ENCODE measurements at regions not wholly inside any gene's neighbourhood (a gene's known extent, or its start where the extent isn't known, plus 50 kb on each side); places are given as distances from the start of the nearest gene placed in this dataset.

DNA sequence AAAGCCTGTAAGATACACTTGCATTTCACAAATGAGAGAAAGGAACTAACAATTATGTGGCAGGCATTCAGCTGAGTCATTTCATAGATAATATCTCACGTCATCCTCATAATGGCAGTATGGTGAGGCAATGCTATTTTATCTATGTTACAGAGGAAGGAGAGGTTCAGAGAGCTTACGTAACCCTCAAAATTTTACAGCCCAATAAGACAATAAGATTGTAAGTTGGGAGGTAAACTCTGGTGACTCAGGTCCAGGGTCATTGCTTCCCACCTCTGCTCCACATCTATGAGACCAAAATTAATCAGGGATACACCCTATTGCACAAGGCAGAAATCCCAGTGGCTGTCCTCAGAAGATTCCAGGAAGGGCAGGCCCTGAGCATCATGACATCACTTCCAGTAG lies 309.7 kb downstream of the NSG2 start:
- peak; percentile 12 to 16 for DNase-seq (ENCODE audit: low read depth in 1 of 2, low spot score in 1 of 2)
- Histone ChIP-seq H3K4me3 (replicated peaks; ENCODE audit: insufficient read depth, low read length) (no peak overlapping the region), H3K27me3 (ENCODE audit: insufficient read depth, poor library complexity, severe bottlenecking) (no peaks in the 10 kb centered on the region), H3K27ac (replicated peaks) (no peak overlapping the region)
- no peak for TF ChIP-seq GABPA (IDR thresholded peaks at IDR 0.05; ENCODE audit: low read depth)
- TF ChIP-seq, protein P1, sequence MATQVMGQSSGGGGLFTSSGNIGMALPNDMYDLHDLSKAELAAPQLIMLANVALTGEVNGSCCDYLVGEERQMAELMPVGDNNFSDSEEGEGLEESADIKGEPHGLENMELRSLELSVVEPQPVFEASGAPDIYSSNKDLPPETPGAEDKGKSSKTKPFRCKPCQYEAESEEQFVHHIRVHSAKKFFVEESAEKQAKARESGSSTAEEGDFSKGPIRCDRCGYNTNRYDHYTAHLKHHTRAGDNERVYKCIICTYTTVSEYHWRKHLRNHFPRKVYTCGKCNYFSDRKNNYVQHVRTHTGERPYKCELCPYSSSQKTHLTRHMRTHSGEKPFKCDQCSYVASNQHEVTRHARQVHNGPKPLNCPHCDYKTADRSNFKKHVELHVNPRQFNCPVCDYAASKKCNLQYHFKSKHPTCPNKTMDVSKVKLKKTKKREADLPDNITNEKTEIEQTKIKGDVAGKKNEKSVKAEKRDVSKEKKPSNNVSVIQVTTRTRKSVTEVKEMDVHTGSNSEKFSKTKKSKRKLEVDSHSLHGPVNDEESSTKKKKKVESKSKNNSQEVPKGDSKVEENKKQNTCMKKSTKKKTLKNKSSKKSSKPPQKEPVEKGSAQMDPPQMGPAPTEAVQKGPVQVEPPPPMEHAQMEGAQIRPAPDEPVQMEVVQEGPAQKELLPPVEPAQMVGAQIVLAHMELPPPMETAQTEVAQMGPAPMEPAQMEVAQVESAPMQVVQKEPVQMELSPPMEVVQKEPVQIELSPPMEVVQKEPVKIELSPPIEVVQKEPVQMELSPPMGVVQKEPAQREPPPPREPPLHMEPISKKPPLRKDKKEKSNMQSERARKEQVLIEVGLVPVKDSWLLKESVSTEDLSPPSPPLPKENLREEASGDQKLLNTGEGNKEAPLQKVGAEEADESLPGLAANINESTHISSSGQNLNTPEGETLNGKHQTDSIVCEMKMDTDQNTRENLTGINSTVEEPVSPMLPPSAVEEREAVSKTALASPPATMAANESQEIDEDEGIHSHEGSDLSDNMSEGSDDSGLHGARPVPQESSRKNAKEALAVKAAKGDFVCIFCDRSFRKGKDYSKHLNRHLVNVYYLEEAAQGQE (IDR thresholded peaks at IDR 0.05; ENCODE audit: insufficient replicate concordance, low read depth), result no peak

DNA sequence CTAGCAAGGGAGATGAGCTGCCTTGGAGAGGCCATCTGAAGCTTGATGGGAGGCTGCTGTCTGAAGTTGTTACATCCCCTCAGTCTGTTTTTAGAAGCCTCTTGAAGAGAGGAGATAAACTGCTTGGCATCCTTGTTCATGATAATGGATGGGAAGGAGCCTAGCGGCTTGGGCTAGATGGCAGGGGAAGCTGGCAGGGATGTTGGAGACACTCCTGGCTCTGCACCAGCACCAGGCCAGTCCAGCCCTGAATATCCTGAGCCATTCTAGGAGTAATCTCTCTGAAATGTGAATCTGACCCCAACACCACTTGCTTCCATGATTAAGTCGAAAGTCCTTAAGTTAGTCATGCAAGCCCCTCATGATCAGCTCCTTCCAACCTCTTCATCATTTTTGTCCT lies 310.5 kb downstream of the NSG2 start:
- Histone ChIP-seq H3K27me3 (ENCODE audit: insufficient read depth, poor library complexity, severe bottlenecking) (no peaks in the 10 kb centered on the region), H3K27ac (replicated peaks) (no peak overlapping the region), H3K4me3 (replicated peaks; ENCODE audit: insufficient read depth, low read length) (no peak overlapping the region)
- TF ChIP-seq SPI1 (IDR thresholded peaks at IDR 0.05; ENCODE audit: borderline replicate concordance, low read depth), result no peak
- no peak for TF ChIP-seq GABPA (IDR thresholded peaks at IDR 0.05; ENCODE audit: low read depth)
- TF ChIP-seq POLR2AphosphoS5 (IDR thresholded peaks at IDR 0.05; ENCODE audit: low read depth), result no peak
- TF ChIP-seq, protein P1 (IDR thresholded peaks at IDR 0.05; ENCODE audit: insufficient replicate concordance, low read depth), result no peak
- TF ChIP-seq, protein P2, sequence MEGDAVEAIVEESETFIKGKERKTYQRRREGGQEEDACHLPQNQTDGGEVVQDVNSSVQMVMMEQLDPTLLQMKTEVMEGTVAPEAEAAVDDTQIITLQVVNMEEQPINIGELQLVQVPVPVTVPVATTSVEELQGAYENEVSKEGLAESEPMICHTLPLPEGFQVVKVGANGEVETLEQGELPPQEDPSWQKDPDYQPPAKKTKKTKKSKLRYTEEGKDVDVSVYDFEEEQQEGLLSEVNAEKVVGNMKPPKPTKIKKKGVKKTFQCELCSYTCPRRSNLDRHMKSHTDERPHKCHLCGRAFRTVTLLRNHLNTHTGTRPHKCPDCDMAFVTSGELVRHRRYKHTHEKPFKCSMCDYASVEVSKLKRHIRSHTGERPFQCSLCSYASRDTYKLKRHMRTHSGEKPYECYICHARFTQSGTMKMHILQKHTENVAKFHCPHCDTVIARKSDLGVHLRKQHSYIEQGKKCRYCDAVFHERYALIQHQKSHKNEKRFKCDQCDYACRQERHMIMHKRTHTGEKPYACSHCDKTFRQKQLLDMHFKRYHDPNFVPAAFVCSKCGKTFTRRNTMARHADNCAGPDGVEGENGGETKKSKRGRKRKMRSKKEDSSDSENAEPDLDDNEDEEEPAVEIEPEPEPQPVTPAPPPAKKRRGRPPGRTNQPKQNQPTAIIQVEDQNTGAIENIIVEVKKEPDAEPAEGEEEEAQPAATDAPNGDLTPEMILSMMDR (IDR thresholded peaks at IDR 0.05; ENCODE audit: insufficient read depth, low read length), result no peak
- no peak for DNase-seq (ENCODE audit: low read depth in 1 of 2, low spot score in 1 of 2)

DNA sequence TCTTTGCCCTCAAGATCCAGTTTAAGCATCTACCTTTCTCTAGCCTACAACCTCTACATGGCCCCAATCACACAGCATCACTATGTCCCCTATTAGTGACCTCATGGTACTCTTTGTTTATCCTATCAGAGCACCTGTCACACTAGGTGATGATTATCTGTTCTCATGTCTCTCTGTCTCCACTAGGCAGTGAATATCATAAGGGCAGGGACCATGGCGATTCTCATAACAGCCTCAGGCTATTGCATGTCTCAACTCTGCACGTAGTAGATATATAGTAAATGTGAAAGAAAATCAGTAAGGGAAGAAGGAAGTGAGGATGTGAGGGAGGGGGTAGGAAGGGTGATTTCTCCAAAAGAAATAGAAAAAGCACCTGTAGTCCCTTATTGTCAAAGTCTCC lies 311.0 kb downstream of the NSG2 start:
- Histone ChIP-seq H3K27ac (replicated peaks) (no peak overlapping the region), H3K4me3 (replicated peaks; ENCODE audit: insufficient read depth, low read length) (no peak overlapping the region), H3K27me3 (ENCODE audit: insufficient read depth, poor library complexity, severe bottlenecking) (no peaks in the 10 kb centered on the region)
- TF ChIP-seq SPI1 (IDR thresholded peaks at IDR 0.05; ENCODE audit: borderline replicate concordance, low read depth) (no peak), POLR2AphosphoS5 (IDR thresholded peaks at IDR 0.05; ENCODE audit: low read depth) (no peak), GABPA (IDR thresholded peaks at IDR 0.05; ENCODE audit: low read depth) (no peak)
- TF ChIP-seq, protein P2 (IDR thresholded peaks at IDR 0.05; ENCODE audit: insufficient read depth, low read length), result no peak
- TF ChIP-seq, protein P1 (IDR thresholded peaks at IDR 0.05; ENCODE audit: insufficient replicate concordance, low read depth), result no peak
- no peak for DNase-seq (ENCODE audit: low read depth in 1 of 2, low spot score in 1 of 2)

DNA sequence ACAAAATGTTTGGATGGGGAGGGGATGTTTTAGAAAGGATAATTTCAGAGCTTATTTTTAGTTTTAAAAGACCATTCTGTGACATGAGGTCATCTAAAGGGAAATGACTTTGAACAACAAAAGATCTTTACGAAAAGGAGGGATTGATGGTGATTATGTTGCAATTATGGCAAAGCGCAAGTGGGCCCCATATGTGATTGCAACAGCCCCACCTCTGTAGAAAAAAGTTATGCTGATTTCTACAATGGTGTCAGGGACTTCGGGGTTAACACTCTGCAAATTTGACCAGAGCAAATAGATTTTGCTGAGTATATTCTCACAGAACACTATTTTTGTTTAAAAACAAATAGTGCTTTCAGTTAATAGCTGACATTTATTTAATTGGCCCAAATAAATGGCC lies 312.8 kb downstream of the NSG2 start:
- Histone ChIP-seq H3K27ac (replicated peaks) (no peak overlapping the region), H3K4me3 (replicated peaks; ENCODE audit: insufficient read depth, low read length) (no peak overlapping the region), H3K27me3 (ENCODE audit: insufficient read depth, poor library complexity, severe bottlenecking) (no peaks in the 10 kb centered on the region)
- DNase-seq (ENCODE audit: low read depth in 1 of 2, low spot score in 1 of 2), result no peak
- TF ChIP-seq, protein P2 (IDR thresholded peaks at IDR 0.05; ENCODE audit: insufficient read depth, low read length), result no peak
- TF ChIP-seq POLR2AphosphoS5 (IDR thresholded peaks at IDR 0.05; ENCODE audit: low read depth), result no peak
- TF ChIP-seq SPI1 (IDR thresholded peaks at IDR 0.05; ENCODE audit: borderline replicate concordance, low read depth), result no peak
- TF ChIP-seq, protein P1 (IDR thresholded peaks at IDR 0.05; ENCODE audit: insufficient replicate concordance, low read depth), result no peak
- TF ChIP-seq GABPA (IDR thresholded peaks at IDR 0.05; ENCODE audit: low read depth), result no peak
